ENCODE measurements at regions not wholly inside any gene's neighbourhood (a gene's known extent, or its start where the extent isn't known, plus 50 kb on each side); places are given as distances from the start of the nearest gene placed in this dataset.
"Not testable (repeated sequence)": the region's sequence is repeated elsewhere in the genome, so short reads cannot be mapped to it uniquely, and the experiment has no call there.

- FAIRE-seq, result not testable (repeated sequence)
Observed at GRCh38 chr12:76292891-76293290, 55.3 kb downstream of the BBS10 start.

GRCh38 chr12:76292305-76292704 lies 55.9 kb downstream of the BBS10 start:
- not testable (repeated sequence) for DNase-seq (ENCODE audit: insufficient read length, low spot score); FAIRE-seq

More at GRCh38 chr12:76292891-76293290, 55.3 kb downstream of the BBS10 start:
- not testable (repeated sequence) for DNase-seq (ENCODE audit: insufficient read length, low spot score)

DNA sequence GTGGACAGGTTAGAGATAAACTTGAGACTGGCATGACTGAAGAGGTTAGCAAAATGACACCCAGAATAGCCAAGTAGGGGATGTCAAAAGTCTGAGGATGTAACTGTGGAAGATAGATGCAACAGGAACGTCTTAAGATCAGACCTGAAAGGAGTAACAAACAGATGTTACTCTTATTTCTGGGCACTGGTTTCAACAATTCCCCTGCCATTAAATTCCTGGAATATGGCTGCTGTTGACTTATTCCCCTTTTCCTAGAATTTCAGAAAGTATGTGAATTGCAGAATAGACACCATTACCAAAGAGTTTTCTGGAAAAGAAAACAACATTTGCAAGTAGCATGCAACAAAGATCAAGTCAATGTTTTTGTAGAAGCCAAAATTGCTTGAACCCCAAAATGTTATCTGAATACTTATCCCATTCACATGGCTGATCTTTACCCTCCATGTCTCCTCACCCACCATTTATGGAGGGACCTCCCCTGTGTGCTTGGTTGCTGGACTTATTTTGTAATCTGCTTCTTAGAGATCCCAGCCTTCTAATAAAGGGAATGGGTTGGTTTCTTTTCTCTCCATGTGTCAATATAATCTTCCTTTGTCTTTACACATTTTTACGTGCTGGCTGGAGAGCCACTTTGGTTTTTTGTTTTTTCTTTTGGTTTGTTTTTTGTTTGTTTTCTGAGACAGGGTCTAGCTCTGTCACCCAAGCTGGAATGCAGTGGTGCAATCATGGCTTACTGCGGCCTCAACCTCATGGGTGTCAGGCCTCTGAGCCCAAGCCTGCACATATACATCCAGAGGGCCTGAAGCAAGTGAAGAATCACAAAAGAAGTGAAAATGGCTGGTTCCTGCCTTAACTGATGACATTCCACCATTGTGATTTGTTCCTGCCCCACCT lies 57.0 kb downstream of the BBS10 start:
- FAIRE-seq (no peak), DNase-seq (ENCODE audit: insufficient read length, low spot score) (no peak)

GRCh38 chr12:76288218-76288617 lies 60.0 kb downstream of the BBS10 start:
- no peak for FAIRE-seq
- no peak for DNase-seq (ENCODE audit: insufficient read length, low spot score)

DNA sequence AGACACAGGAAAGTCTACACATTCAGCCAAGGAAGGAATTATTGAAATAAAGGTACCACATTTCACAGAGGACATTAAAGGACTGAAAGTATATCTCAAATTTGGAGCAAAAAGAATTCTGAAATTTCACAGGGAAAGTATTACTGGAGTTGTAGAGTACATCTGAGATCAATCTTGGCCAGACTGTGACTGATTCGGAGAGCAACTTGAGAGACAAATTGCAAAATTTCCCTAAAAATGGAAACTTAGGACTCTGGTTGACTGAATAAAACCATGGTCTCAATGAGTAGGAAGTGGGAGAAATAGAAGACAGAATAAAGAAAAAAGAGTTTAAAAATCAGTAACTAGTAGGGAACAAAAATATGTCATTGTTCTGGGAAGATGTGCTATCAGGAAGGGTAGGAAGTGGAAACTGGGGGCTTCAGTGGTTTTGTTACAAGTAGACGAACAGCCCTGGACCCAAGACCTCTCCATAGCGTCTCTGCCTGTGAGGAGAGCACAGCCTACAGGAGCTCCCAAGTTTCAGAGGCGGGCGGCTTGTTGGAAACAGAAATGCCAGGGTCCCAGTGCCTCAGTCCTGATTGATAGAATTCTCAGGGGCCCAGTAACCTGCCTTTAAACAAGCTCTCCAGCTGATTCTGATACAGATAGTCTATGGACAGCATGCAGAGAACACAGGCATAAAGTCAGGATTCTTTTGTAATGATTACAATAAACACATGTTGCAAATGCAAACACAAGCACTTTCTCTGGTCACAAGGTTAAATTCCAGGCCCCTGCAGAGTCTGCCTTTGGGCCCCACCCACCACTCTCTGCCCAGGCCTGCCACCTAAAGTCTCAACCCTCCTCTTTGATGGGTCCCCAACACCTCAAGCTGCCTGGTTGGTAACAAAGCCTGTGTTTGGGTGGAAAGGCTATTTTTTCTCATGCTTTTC lies 63.1 kb downstream of the BBS10 start:
- FAIRE-seq (no peak), DNase-seq (ENCODE audit: insufficient read length, low spot score) (no peak)

GRCh38 chr12:76282744-76283143 lies 65.5 kb downstream of the BBS10 start:
- no peak for FAIRE-seq
- no peak for DNase-seq (ENCODE audit: insufficient read length, low spot score)

DNA sequence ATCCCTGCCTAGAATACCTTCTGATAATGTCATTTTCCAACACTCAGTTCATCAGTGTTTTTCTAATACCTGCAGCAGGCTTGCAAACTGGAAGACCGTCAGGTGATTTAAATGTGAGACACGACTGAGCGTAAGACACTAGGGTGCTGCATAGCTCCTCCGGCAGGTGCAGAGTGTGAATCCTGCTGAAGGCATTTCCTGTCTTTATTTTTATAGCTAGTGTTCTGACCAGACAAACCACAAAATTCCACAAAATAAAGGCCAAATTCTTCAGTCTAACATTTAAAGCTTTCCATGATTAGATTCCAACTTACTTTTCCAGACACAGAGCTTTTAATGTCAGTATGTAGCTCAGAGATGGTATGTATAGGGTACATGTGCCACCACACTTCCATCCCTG lies 70.7 kb downstream of the BBS10 start:
- FAIRE-seq, result no peak
- DNase-seq (ENCODE audit: insufficient read length, low spot score), result no peak

DNA sequence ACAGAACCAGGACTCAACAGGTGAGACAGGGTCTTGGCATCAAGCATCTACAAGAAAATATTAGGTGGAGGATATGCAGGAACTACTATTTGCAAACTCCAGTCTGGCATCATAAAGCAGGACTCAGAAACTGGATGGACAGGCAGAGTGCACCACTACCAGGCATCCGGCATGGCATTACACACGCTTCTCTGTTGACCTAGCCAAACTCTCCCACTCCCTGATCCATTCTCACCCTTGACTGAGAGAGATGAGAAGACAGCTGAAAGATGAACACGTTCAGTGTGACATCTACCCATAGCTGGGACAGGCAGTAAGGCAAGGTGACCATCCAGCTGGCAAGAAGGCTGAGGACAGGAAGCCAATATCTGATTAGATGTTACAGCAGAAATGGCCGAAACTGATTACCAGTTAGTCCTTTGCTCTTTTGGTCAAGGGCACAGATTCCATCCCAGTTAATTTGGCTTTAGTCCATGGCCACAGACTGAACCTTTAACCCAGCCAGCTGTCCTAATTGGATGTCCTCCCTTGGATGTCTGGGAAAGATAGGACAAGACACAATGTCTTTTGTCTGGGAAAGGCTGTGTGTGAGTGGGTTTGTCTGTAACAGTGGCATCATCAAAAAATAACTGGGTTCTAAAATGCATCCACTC lies 71.6 kb downstream of the BBS10 start:
- FAIRE-seq, result no peak
- no peak for DNase-seq (ENCODE audit: insufficient read length, low spot score)

GRCh38 chr12:76275511-76276093 lies 72.6 kb downstream of the BBS10 start:
- FAIRE-seq (no peak), DNase-seq (ENCODE audit: insufficient read length, low spot score) (no peak)

DNA sequence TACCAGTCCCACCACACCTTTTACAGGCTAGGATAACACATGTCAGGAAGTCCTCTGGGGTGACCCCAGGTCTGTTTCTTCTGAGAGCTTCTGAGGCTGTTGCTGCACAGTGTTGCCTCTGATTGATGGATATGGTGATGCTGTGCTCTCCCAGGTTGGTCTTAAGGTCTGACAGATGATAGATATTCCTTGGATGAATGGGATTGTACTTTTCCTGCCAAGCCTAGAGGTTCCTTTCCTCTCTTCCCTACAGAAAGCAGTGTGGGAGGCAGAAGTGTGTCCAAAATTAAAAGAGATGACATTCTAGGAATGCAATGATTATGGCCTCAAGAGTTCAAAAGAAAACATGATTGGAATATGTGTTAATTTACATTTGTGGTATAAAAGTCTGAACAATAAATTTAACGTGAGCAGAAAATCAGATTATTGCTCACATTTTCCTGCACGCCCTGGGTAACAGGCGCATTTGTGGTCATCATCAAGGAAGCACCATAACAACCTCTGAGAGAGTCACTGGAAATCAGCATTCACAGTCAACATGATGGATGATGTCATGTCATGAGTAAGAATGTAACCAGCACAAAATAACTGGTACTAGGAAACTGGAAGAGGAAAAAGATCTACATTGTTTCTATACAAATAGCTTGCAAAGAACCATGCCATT lies 73.7 kb downstream of the BBS10 start:
- DNase-seq (ENCODE audit: insufficient read length, low spot score), result no peak
- no peak for FAIRE-seq

- FAIRE-seq (no peak), DNase-seq (ENCODE audit: insufficient read length, low spot score) (no peak)
Observed at GRCh38 chr12:76272287-76272686, 75.9 kb downstream of the BBS10 start.

DNA sequence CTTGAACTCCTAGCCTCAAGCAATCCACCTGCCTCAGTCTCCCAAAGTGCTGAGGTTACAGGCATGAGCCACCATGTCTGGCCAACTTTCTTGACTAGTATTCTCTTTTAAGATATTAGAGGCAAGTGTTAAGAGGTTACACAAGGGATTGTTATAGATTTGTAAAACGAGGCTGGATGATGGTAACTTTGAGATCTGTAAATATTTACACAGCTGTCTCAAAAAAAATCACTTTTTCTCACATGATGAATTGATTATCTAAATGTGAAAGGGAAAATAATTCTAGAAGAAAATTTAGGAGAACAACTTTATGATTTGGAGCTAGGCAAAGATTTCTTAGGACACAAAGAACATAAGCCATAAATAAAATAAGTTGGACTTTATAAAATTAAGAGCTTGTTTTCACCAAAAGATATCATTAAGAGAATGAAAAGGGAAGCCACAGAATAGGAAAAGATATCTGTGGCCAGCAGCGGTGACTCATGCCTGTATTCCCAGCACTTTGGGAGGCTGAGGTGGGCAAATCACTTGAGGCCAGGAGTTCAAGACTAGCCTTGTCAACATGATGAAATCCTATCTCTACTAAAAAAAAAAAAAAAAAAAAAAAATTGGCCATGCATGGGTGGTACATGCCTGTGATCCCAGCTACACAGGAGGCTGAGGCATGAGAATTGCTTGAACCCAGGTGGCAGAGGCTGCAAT lies 77.4 kb downstream of the BBS10 start:
- no peak for DNase-seq (ENCODE audit: insufficient read length, low spot score)
- no peak for FAIRE-seq

DNA sequence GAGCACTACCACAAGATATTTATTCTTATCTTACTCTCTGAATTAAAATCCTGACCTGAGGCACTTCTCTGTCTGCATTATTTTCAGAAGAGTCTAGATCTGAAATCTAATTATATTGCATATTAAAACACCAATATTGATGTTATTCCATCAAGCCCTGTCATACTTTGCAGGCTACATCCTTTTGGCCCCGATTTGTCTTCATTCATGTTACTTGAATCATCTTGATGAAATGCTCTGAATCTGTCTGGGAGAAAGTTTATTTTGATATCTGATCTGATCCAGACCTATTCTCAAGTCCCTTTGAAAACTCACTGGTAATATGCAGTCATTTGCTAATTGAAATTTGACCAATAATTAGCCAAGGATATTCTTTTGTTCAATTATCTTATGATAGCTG lies 79.9 kb downstream of the BBS10 start:
- FAIRE-seq (no peak), DNase-seq (ENCODE audit: insufficient read length, low spot score) (no peak)

- FAIRE-seq (no peak), DNase-seq (ENCODE audit: insufficient read length, low spot score) (no peak)
Observed at GRCh38 chr12:76266797-76267196, 81.4 kb downstream of the BBS10 start.

DNA sequence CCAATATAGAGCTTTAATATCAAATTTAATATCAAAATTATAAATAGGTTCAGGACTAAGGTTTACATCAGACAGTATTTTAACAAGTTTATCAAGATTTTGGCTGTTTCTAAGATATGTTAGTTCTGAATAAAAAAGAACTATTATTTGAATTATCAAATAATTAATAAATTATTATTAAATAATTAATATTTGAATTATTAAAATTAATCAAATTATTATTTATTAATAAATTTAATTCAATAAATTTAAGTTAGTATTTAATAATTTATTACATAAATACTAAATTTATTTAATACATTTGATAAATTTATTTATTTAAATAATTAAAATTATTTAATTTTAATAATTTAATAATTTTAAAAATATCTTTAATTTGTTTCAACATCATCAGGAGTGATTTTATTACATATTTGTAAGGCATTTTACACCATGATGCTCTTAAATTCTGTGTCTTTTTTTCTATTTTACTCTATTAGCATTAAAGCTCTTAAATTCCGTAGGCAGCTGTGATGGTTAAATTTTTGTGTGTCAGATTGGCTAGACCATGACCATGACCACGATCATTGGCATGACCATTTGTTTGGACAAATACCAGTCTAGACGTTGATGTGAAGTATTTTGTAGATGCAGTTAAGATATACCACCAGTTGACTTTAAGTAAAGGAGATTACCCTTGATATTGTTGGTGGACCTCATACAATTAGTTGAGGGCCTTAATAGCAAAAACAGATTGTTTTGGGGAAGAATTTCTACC lies 82.6 kb downstream of the BBS10 start:
- FAIRE-seq, result no peak
- DNase-seq (ENCODE audit: insufficient read length, low spot score), result no peak

- no peak for DNase-seq (ENCODE audit: insufficient read length, low spot score)
- FAIRE-seq, result no peak
Observed at GRCh38 chr12:76264611-76265012, 83.6 kb downstream of the BBS10 start.

DNA sequence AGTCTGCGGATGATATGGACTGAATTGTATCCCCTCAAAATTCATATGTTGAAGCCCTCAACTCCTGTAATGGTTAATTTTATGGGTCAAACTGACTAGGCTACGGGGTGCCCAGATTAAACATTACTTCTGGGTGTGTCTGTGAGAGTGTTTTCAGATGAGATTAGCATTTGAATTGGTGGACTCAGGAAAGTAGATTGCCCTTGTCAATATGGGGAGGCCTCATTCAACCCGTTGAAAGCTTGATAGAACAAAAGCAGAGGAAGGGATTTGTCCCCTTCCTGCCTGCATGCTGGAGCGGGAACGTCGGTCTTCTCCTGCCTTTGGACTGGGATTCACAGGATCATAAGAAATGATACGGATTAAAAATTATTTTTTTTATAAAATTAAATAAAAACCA lies 84.5 kb downstream of the BBS10 start:
- FAIRE-seq (no peak), DNase-seq (ENCODE audit: insufficient read length, low spot score) (no peak)

DNA sequence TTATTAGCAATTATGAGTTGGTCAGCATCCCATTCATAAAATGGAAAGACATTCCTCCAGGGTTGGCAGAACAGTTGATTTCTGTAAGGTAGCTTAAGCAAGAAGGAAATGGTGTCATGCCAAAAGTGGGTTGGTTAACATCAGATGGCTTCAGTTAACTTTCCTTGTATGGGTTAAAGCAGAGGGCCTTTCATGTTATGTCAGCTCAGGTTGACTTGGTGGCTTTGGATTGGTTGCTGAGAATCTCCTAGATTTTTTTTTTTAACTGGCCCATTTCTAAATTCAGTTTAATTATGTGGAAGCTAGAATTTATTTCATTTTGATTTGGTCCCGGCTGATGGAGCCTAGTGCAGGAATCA lies 87.8 kb downstream of the BBS10 start:
- FAIRE-seq, result no peak
- no peak for DNase-seq (ENCODE audit: insufficient read length, low spot score)

Data from GM19239 (cell line).